NT2/D1 (cell line): ENCODE measurements at regions not wholly inside any gene's neighbourhood (a gene's known extent, or its start where the extent isn't known, plus 50 kb on each side); places are given as distances from the start of the nearest gene placed in this dataset.

Source experiments
- YY1 ChIP-seq: IDR thresholded peaks from 2 replicates; pipeline ENCODE4 v1.6.1; 2011; ENCODE audit not compliant: insufficient read length, insufficient read depth
- ZNF274 ChIP-seq: IDR thresholded peaks from 2 replicates; pipeline ENCODE4 v1.6.1; 2011; ENCODE audit warnings: mild to moderate bottlenecking, low read depth, low read length

DNA sequence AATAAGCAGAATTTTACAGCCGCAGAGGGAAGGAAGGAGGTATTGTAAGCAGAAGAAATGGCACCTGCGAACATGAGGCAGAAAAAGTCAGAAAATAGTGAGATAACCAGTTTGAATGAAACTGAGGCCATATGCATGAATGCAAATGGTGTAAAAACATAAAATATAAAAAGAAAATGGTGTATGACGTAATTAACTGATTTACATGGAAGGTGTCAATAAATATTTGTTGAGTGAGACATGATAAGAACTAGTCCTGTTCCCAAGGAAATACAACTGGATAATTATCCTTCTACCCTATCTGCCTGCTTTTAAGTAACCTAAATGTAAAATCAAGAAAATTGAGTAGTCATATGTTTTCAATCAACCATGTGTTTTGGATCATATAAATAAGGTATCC, 178.1 kb upstream of the TOX3 start:
- TF ChIP-seq ZNF274, result no peak
- no peak for TF ChIP-seq YY1
